ENCODE measurements at regions not wholly inside any gene's neighbourhood (a gene's known extent, or its start where the extent isn't known, plus 50 kb on each side); places are given as distances from the start of the nearest gene placed in this dataset.

DNA sequence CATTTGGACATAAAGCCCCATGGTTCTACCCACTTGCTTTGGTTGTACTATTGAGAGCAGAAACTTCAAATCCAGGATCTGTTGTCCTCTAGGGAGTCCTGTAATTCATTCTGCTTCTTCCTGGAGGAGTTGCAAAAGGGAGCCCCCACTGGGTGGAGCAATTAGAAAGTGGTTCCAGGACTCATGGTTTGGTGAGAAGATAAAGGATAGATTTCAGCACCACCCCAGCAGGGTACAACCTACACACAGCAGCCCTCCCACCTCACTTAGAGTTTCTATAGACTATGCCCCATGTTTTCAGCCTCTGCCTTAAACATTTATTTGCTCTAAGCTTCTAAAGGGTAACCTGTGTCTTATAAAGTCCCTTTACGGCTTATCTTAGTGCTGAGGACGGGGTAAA lies 112.6 kb upstream of the ARRDC3 start:
- TF ChIP-seq, protein P1, sequence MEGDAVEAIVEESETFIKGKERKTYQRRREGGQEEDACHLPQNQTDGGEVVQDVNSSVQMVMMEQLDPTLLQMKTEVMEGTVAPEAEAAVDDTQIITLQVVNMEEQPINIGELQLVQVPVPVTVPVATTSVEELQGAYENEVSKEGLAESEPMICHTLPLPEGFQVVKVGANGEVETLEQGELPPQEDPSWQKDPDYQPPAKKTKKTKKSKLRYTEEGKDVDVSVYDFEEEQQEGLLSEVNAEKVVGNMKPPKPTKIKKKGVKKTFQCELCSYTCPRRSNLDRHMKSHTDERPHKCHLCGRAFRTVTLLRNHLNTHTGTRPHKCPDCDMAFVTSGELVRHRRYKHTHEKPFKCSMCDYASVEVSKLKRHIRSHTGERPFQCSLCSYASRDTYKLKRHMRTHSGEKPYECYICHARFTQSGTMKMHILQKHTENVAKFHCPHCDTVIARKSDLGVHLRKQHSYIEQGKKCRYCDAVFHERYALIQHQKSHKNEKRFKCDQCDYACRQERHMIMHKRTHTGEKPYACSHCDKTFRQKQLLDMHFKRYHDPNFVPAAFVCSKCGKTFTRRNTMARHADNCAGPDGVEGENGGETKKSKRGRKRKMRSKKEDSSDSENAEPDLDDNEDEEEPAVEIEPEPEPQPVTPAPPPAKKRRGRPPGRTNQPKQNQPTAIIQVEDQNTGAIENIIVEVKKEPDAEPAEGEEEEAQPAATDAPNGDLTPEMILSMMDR (IDR thresholded peaks at IDR 0.05): no peak
- no peak for TF ChIP-seq EZH2 (IDR thresholded peaks at IDR 0.05; ENCODE audit: borderline replicate concordance, insufficient read depth, low read depth, low read length, poor library complexity, severe bottlenecking)

All from B cell (primary cell).